GM12878 (cell line): ENCODE measurements at regions not wholly inside any gene's neighbourhood (a gene's known extent, or its start where the extent isn't known, plus 50 kb on each side); places are given as distances from the start of the nearest gene placed in this dataset.

Experiments
- ATAC-seq: fragments of 200-7000 bp; cut with Tn5 transposase; 3 replicates; pipeline ENCODE4 v1.9.1; 2020; ENCODE audit warnings: mild to moderate bottlenecking, moderate library complexity
- BruUV-seq: library from RNA; stranded (reverse); fragments of 400-500 nt; replicated peaks from 2 replicates; lab custom pipeline; 2021; lab: Mats Ljungman, UMichigan
- CTCF ChIA-PET: fragments of 300-600 bp; sonication (Branson Sonifier 250); formaldehyde crosslinking; extraction: SDS; loops from one replicate; lab custom pipeline; 2021; ENCODE audit warnings: inconsistent platforms; lab: Yijun Ruan, JAX
- POLR2A ChIA-PET: fragments of 350-600 bp; formaldehyde crosslinking; extraction: SDS; loops from one replicate; lab custom pipeline; 2021; ENCODE audit warnings: inconsistent platforms; lab: Charles Lee
- RAD21 ChIA-PET: fragments of 300-600 bp; sonication (Branson Sonifier 250); formaldehyde crosslinking; loops from one replicate; lab custom pipeline; 2023; ENCODE audit warnings: antibody characterized with exemption; ENCODE audit not compliant: unreplicated experiment; lab: Charles Lee
- SMC1A ChIA-PET: fragments of 300-600 bp; sonication (Branson Sonifier 250); formaldehyde crosslinking; loops from one replicate; lab custom pipeline; 2023; ENCODE audit not compliant: unreplicated experiment, uncharacterized antibody; lab: Charles Lee
- DNase-seq: peaks from one replicate; pipeline ENCODE4 v3.0.0-alpha.2; 2011; ENCODE audit warnings: low read depth, low spot score
- FAIRE-seq: peaks from 3 replicates; lab custom pipeline; 2011; peaks lifted over from hg19 to GRCh38; lab: Jason Lieb, UNC
- H2AFZ ChIP-seq: 2 replicates; pipeline ENCODE4 v1.6.0; 2011; ENCODE audit warnings: low read depth, low read length, control low read depth; ENCODE audit not compliant: control insufficient read depth
- H3K27ac ChIP-seq: 2 replicates; pipeline ENCODE4 v1.5.1; 2011; ENCODE audit warnings: control low read depth; ENCODE audit not compliant: control insufficient read depth, insufficient read depth
- H3K27me3 ChIP-seq, 2 experiments: replicated peaks in 1 of 2; 2 replicates each; pipeline versions ENCODE4 v1.6.0 to v1.6.1; 2011; ENCODE audit warnings: low read length in 1 of 2; ENCODE audit not compliant: control insufficient read depth in 2 of 2, insufficient read depth in 2 of 2
- H3K36me3 ChIP-seq, 2 experiments: 2 replicates each; pipeline ENCODE4 v1.5.1; 2011; ENCODE audit warnings: low read length in 1 of 2; ENCODE audit not compliant: control insufficient read depth in 2 of 2, insufficient read depth in 2 of 2
- H3K4me1 ChIP-seq: 2 replicates; pipeline ENCODE4 v1.6.1; 2011; ENCODE audit warnings: mild to moderate bottlenecking, low read length, moderate library complexity, mixed read lengths; ENCODE audit not compliant: control insufficient read depth, insufficient read depth
- H3K4me2 ChIP-seq: 2 replicates; pipeline ENCODE4 v1.6.0; 2011; ENCODE audit warnings: control low read depth; ENCODE audit not compliant: control insufficient read depth, insufficient read depth
- H3K4me3 ChIP-seq: fragments of 200-600 bp; sonication (generic); 2 replicates; pipeline ENCODE4 v1.5.1; 2016
- H3K79me2 ChIP-seq: 2 replicates; pipeline ENCODE4 v1.6.0; 2011; ENCODE audit warnings: low read length; ENCODE audit not compliant: control insufficient read depth, insufficient read depth
- H3K9ac ChIP-seq: 2 replicates; pipeline ENCODE4 v1.8.0; 2011; ENCODE audit warnings: low read length, control low read depth, mixed read lengths; ENCODE audit not compliant: control insufficient read depth, insufficient read depth
- H3K9me3 ChIP-seq: replicated peaks from 3 replicates; pipeline ENCODE4 v1.5.1; 2011; ENCODE audit warnings: mild to moderate bottlenecking, low read length; ENCODE audit not compliant: control insufficient read depth, insufficient read depth
- H4K20me1 ChIP-seq: 2 replicates; pipeline ENCODE4 v1.6.0; 2011; ENCODE audit not compliant: control insufficient read depth, insufficient read depth
- CBX5 ChIP-seq: sonication (generic); IDR thresholded peaks from 2 replicates; pipeline ENCODE4 v1.6.1; 2016; ENCODE audit warnings: low read depth, moderate library complexity, mild to moderate bottlenecking, inconsistent platforms
- CHD2 ChIP-seq: IDR thresholded peaks from 2 replicates; pipeline ENCODE4 v1.6.1; 2011; ENCODE audit warnings: low read depth, low read length, improper control_type of control experiment, borderline replicate concordance
- ELK1 ChIP-seq: IDR thresholded peaks from 2 replicates; pipeline ENCODE4 v1.6.1; 2012; ENCODE audit warnings: low read depth, low read length, improper control_type of control experiment
- ESRRA ChIP-seq: IDR thresholded peaks from 2 replicates; pipeline ENCODE4 v1.6.1; 2012; ENCODE audit warnings: mild to moderate bottlenecking, low read length, improper control_type of control experiment
- FOS ChIP-seq: IDR thresholded peaks from 3 replicates; pipeline ENCODE4 v1.6.1; 2011; ENCODE audit warnings: borderline replicate concordance; ENCODE audit not compliant: insufficient read length; ENCODE audit errors: extremely low read depth
- NFYA ChIP-seq: IDR thresholded peaks from 2 replicates; pipeline ENCODE4 v1.6.1; 2011; ENCODE audit warnings: low read depth, mild to moderate bottlenecking, low read length, improper control_type of control experiment, borderline replicate concordance
- POU2F2 ChIP-seq: IDR thresholded peaks from 3 replicates; pipeline ENCODE4 v1.6.1; 2011; ENCODE audit warnings: low read depth, mild to moderate bottlenecking, low read length, borderline replicate concordance
- SMAD5 ChIP-seq: IDR thresholded peaks from 2 replicates; pipeline ENCODE4 v1.6.1; 2016; ENCODE audit warnings: antibody characterized with exemption, low read depth
- SP1 ChIP-seq: IDR thresholded peaks from one replicate; pipeline ENCODE4 v1.6.1; 2011; ENCODE audit warnings: low read depth, low read length
- WGBS: methylation state at CpG from one replicate; pipeline ENCODE4 v1.1.6; 2016; ENCODE audit warnings: low lambda C conversion rate; ENCODE audit not compliant: insufficient replicate concordance, insufficient coverage; ENCODE audit errors: missing lambda C conversion rate; 5-methylcytosine and 5-hydroxymethylcytosine counted together
- in situ Hi-C: fragments of 300-500 bp; cut with MboI; formaldehyde crosslinking; loops from 9 replicates; pipeline ENCODE4 v1.14.3; 2018; ENCODE audit warnings: mixed read lengths
- intact Hi-C: fragments of 100-400 bp; cut with micrococcal nuclease; formaldehyde crosslinking; loops from one replicate; pipeline ENCODE4 v1.14.2; 2022; ENCODE audit not compliant: unreplicated experiment
- TF ChIP-seq, protein P1 (sequence below): fragments of 450-650 bp; IDR thresholded peaks from 2 replicates; pipeline ENCODE4 v1.6.1; 2017; ENCODE audit warnings: low read depth, mild to moderate bottlenecking, moderate library complexity
- TF ChIP-seq, protein P2 (sequence below): IDR thresholded peaks from 2 replicates; pipeline ENCODE4 v1.6.1; 2011; ENCODE audit warnings: low read depth, low read length, improper control_type of control experiment, borderline replicate concordance

GRCh38 chr16:27145630-27146029, 57.7 kb upstream of the KDM8 start:
- in situ Hi-C loops = no loop called here
- Histone ChIP-seq H3K27me3 (no peaks in the 10 kb centered on the region), H3K79me2 (no peaks in the 10 kb centered on the region), H3K4me2 (no peak overlapping the region), H3K9ac (no peak overlapping the region), H4K20me1 (no peaks in the 10 kb centered on the region), H3K4me1 (peaks cover 8% of the 10 kb centered on the region), H3K27ac (no peak overlapping the region), H2AFZ (no peak overlapping the region), H3K9me3 (no peaks in the 10 kb centered on the region; the same call in 2 of the 3 replicates), H3K4me3 (no peak overlapping the region), H3K36me3 (no peaks in the 10 kb centered on the region)
- ATAC-seq = no peak
- CTCF ChIA-PET = no interaction called here
- SMC1A ChIA-PET = no interaction called here
- DNase-seq = no peak
- BruUV-seq = no TSS peak
- TF ChIP-seq, protein P1, sequence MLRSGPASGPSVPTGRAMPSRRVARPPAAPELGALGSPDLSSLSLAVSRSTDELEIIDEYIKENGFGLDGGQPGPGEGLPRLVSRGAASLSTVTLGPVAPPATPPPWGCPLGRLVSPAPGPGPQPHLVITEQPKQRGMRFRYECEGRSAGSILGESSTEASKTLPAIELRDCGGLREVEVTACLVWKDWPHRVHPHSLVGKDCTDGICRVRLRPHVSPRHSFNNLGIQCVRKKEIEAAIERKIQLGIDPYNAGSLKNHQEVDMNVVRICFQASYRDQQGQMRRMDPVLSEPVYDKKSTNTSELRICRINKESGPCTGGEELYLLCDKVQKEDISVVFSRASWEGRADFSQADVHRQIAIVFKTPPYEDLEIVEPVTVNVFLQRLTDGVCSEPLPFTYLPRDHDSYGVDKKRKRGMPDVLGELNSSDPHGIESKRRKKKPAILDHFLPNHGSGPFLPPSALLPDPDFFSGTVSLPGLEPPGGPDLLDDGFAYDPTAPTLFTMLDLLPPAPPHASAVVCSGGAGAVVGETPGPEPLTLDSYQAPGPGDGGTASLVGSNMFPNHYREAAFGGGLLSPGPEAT = no peak
- no peak for TF ChIP-seq NFYA
- no peak for TF ChIP-seq POU2F2
- TF ChIP-seq FOS = no peak
- TF ChIP-seq, protein P2, sequence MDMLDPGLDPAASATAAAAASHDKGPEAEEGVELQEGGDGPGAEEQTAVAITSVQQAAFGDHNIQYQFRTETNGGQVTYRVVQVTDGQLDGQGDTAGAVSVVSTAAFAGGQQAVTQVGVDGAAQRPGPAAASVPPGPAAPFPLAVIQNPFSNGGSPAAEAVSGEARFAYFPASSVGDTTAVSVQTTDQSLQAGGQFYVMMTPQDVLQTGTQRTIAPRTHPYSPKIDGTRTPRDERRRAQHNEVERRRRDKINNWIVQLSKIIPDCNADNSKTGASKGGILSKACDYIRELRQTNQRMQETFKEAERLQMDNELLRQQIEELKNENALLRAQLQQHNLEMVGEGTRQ = no peak
- no peak for TF ChIP-seq SMAD5
- no peak for TF ChIP-seq CBX5
- TF ChIP-seq ELK1 = no peak
- TF ChIP-seq CHD2 = no peak
- TF ChIP-seq ESRRA = no peak
- TF ChIP-seq SP1 = no peak
- RAD21 ChIA-PET = no interaction called here
- 28% methylated on average over 1 of the region's 1 CpG for WGBS
- no peak for FAIRE-seq
- POLR2A ChIA-PET = no interaction called here
- intact Hi-C loops = no loop called here
